ENCODE measurements at regions not wholly inside any gene's neighbourhood (a gene's known extent, or its start where the extent isn't known, plus 50 kb on each side); places are given as distances from the start of the nearest gene placed in this dataset.
A peak's percentile ranks its signal among the peaks of the same experiment; 100 is the strongest.

DNA sequence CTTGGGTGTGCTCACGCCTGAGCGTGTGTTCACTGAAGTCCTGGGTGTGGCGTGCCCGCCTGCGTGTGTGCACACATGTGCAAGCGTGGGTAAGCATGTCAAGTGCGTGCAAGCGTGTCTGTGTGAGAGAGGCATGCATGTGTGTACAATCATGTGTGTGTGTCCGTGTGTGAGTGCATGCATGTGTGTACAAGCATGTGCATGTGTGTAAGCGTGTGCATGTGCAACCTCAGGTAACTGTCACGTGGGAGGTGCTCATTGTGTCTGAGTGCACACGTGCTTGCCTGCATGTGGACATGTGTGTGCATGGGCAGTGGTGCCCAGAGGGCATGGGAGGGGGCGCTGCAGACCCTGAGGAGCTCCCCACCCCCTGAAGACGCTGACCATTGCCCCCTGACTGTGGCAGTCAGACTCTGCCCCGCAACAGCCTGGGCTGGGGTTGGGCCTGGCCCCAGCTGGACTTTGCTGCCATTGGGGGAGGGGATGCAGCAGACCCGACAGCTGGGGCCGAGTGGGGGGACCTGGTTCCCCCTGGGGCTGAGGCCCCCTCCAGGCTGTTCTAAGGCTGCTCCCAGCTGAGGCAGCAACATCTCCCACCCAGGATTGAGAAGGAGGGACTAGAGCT is 88.1 kb downstream of the UNCX start:
- Histone ChIP-seq H3K9ac (no peak overlapping the region), H3K79me2 (ENCODE audit: insufficient read depth) (no peaks in the 10 kb centered on the region), H3K4me3 (ENCODE audit: low read depth in 2 of 2, low read length in 1 of 2) (no peak overlapping the region), H3F3A (replicated peaks; ENCODE audit: insufficient read depth) (no peaks in the 10 kb centered on the region), H3K4me1 (ENCODE audit: control insufficient read depth in 1 of 2, insufficient read depth in 2 of 2, low read depth in 1 of 2, low read length in 1 of 2) (no peaks in the 10 kb centered on the region), H3K27me3 (ENCODE audit: insufficient read depth) (peaks cover 86% of the 10 kb centered on the region), H3K27ac (ENCODE audit: low read depth in 2 of 2, low read length in 1 of 2) (no peak overlapping the region), H2AFZ (ENCODE audit: low read depth) (no peak overlapping the region), H3K36me3 (replicated peaks in 1 of 2; ENCODE audit: control insufficient read depth in 1 of 2, insufficient read depth in 2 of 2, low read length in 1 of 2) (no peaks in the 10 kb centered on the region), H4K20me1 (ENCODE audit: insufficient read depth) (no peaks in the 10 kb centered on the region; the same call in 1 of the 2 replicates), H3K9me3 (no peaks in the 10 kb centered on the region), H3K9me2 (no peaks in the 10 kb centered on the region), H3K4me2 (no peak overlapping the region)
- CTCF ChIA-PET: interaction anchor here (0.6 to 0.9 kb wide), 2 partner anchors 49 to 94 kb away, joined by 3 to 4 read pairs; no protein-coding TSS in a partner anchor
- WGBS (ENCODE audit: low lambda C conversion rate): 23% methylated on average over 10 of the region's 17 CpGs
- TF ChIP-seq YY1 (IDR thresholded peaks at IDR 0.05; ENCODE audit: low read depth): no peak
- TF ChIP-seq EZH2phosphoT487 (IDR thresholded peaks at IDR 0.05; ENCODE audit: borderline replicate concordance, low read depth): no peak
- no peak for TF ChIP-seq TEAD4 (IDR thresholded peaks at IDR 0.05; ENCODE audit: borderline replicate concordance, insufficient read depth)
- TF ChIP-seq TAF1 (IDR thresholded peaks at IDR 0.05; ENCODE audit: borderline replicate concordance, low read depth, low read length): no peak
- no peak for TF ChIP-seq GATA2 (CRISPR knock-in tag; IDR thresholded peaks at IDR 0.05)
- TF ChIP-seq FOSL2 (IDR thresholded peaks at IDR 0.05; ENCODE audit: borderline replicate concordance, low read depth): no peak
- no peak for TF ChIP-seq MAX (IDR thresholded peaks at IDR 0.05; ENCODE audit: low read depth)
- no peak for TF ChIP-seq REST (IDR thresholded peaks at IDR 0.05; ENCODE audit: low read depth, low read length)
- TF ChIP-seq POLR2AphosphoS5 (IDR thresholded peaks at IDR 0.05; ENCODE audit: low read depth, low read length): no peak
- no peak for TF ChIP-seq FOXJ3 (CRISPR knock-in tag; IDR thresholded peaks at IDR 0.05)
- no peak for TF ChIP-seq TCF12 (IDR thresholded peaks at IDR 0.05)
- no peak for TF ChIP-seq CHD2 (IDR thresholded peaks at IDR 0.05; ENCODE audit: low read length, partially characterized antibody)
- DNase-seq: peak; percentile 35
- POLR2A ChIA-PET: no interaction called here
